H1 (cell line): ENCODE measurements at regions not wholly inside any gene's neighbourhood (a gene's known extent, or its start where the extent isn't known, plus 50 kb on each side); places are given as distances from the start of the nearest gene placed in this dataset.

Experiments
- CTCF ChIA-PET: fragments of 300-600 bp; sonication (Branson Sonifier 250); formaldehyde crosslinking; loops from one replicate; lab custom pipeline; 2021; ENCODE audit not compliant: partially characterized antibody; lab: Charles Lee
- POLR2A ChIA-PET: fragments of 300-600 bp; sonication (Branson Sonifier 250); formaldehyde crosslinking; loops from one replicate; lab custom pipeline; 2021; ENCODE audit warnings: inconsistent platforms; ENCODE audit not compliant: partially characterized antibody; lab: Charles Lee
- DNase-seq, 2 experiments: peaks; one replicate each; pipeline versions ENCODE4 v3.0.0 to v3.0.0-alpha.2; 2010 to 2022; ENCODE audit warnings: low spot score in 2 of 2, low read depth in 1 of 2, mixed read lengths in 1 of 2
- FAIRE-seq: peaks from 2 replicates; lab custom pipeline; 2011; peaks lifted over from hg19 to GRCh38; lab: Jason Lieb, UNC
- H2AFZ ChIP-seq: 2 replicates; pipeline ENCODE4 v1.8.1; 2012; ENCODE audit warnings: low read length, inconsistent platforms
- H2AK5ac ChIP-seq: 2 replicates; pipeline ENCODE4 v1.6.1; 2013; ENCODE audit warnings: low read depth, low read length
- H2BK120ac ChIP-seq: replicated peaks from 2 replicates; pipeline ENCODE3; 2013; ENCODE audit warnings: low read depth, low read length, inconsistent platforms
- H2BK12ac ChIP-seq: 2 replicates; pipeline ENCODE4 v1.6.1; 2013; ENCODE audit warnings: low read depth, low read length
- H2BK15ac ChIP-seq: 2 replicates; pipeline ENCODE4 v1.6.1; 2013; ENCODE audit warnings: low read length
- H2BK20ac ChIP-seq: 2 replicates; pipeline ENCODE4 v1.6.1; 2013; ENCODE audit warnings: low read length
- H2BK5ac ChIP-seq: 2 replicates; pipeline ENCODE4 v1.6.1; 2013; ENCODE audit warnings: low read depth, low read length
- H3K14ac ChIP-seq: 2 replicates; pipeline ENCODE4 v1.6.1; 2013; ENCODE audit warnings: inconsistent platforms; ENCODE audit not compliant: insufficient read length
- H3K18ac ChIP-seq: 2 replicates; pipeline ENCODE4 v1.6.1; 2013; ENCODE audit warnings: low read length; ENCODE audit errors: extremely low read depth
- H3K23ac ChIP-seq: 2 replicates; pipeline ENCODE4 v1.6.1; 2013; ENCODE audit warnings: inconsistent platforms; ENCODE audit not compliant: insufficient read length
- H3K23me2 ChIP-seq: 2 replicates; pipeline ENCODE4 v1.6.1; 2013; ENCODE audit warnings: low read depth, low read length
- H3K27ac ChIP-seq: 2 replicates; pipeline ENCODE4 v1.6.1; 2011; ENCODE audit warnings: low read depth, low read length, inconsistent platforms
- H3K27me3 ChIP-seq, 4 experiments: replicated peaks in 1 of 4; 1 replicate in 1 of 4; 2 replicates in 3 of 4; pipeline versions ENCODE4 v1.6.1 to v1.8.1; 2011 to 2013; ENCODE audit warnings: low read length in 3 of 4, mild to moderate bottlenecking in 3 of 4, inconsistent platforms in 2 of 4, mixed read lengths in 2 of 4, moderate library complexity in 1 of 4; ENCODE audit not compliant: control insufficient read depth in 3 of 4, insufficient read depth in 3 of 4; ENCODE audit errors: extremely low read depth in 1 of 4
- H3K36me3 ChIP-seq, 4 experiments: 2 replicates each; pipeline versions ENCODE4 v1.6.1 to v1.8.1; 2011 to 2013; ENCODE audit warnings: mild to moderate bottlenecking in 4 of 4, low read length in 3 of 4, moderate library complexity in 2 of 4, control low read depth in 1 of 4, inconsistent platforms in 1 of 4; ENCODE audit not compliant: insufficient read depth in 4 of 4, control insufficient read depth in 2 of 4
- H3K4ac ChIP-seq: replicated peaks from 2 replicates; pipeline ENCODE3; 2013; ENCODE audit warnings: low read length, low read depth, mixed read lengths, inconsistent platforms; ENCODE audit not compliant: insufficient read length
- H3K4me1 ChIP-seq, 4 experiments: replicated peaks in 1 of 4; 1 replicate in 1 of 4; 2 replicates in 3 of 4; pipeline versions ENCODE4 v1.6.1 to v1.8.1; 2011 to 2013; ENCODE audit warnings: low read length in 3 of 4, inconsistent platforms in 2 of 4, mixed read lengths in 1 of 4; ENCODE audit not compliant: insufficient read depth in 4 of 4, control insufficient read depth in 3 of 4
- H3K4me2 ChIP-seq, 2 experiments: 2 replicates each; pipeline versions ENCODE4 v1.6.1 to v1.8.1; 2011 to 2013; ENCODE audit warnings: low read depth in 2 of 2, low read length in 2 of 2, control low read depth in 1 of 2, inconsistent platforms in 1 of 2, mild to moderate bottlenecking in 1 of 2; ENCODE audit not compliant: insufficient read depth in 1 of 2
- H3K4me3 ChIP-seq, 4 experiments: fragments of 200-600, 300-600 bp in 1 of 4; sonication (generic), shearing (Covaris generic), sonication (Bioruptor Twin) in 1 of 4; 2 replicates each; pipeline versions ENCODE4 v1.5.1 to v1.8.1; 2011 to 2016; ENCODE audit warnings: low read length in 4 of 4, low read depth in 3 of 4, control low read depth in 2 of 4, inconsistent platforms in 2 of 4, mild to moderate bottlenecking in 2 of 4, mixed read lengths in 1 of 4, moderate library complexity in 1 of 4; ENCODE audit not compliant: insufficient read depth in 2 of 4; ENCODE audit errors: extremely low read depth in 1 of 4
- H3K56ac ChIP-seq: replicated peaks from 2 replicates; pipeline ENCODE3; 2013; ENCODE audit warnings: low read depth, mild to moderate bottlenecking, mixed read lengths, low read length, inconsistent platforms; ENCODE audit not compliant: insufficient read length
- H3K79me1 ChIP-seq: 2 replicates; pipeline ENCODE4 v1.6.1; 2013; ENCODE audit warnings: low read depth, low read length, control low read depth
- H3K79me2 ChIP-seq, 2 experiments: 2 replicates each; pipeline versions ENCODE4 v1.6.1 to v1.8.1; 2012 to 2013; ENCODE audit warnings: low read length in 2 of 2, mild to moderate bottlenecking in 2 of 2, inconsistent platforms in 1 of 2; ENCODE audit not compliant: insufficient read depth in 2 of 2, control insufficient read depth in 1 of 2
- H3K9ac ChIP-seq, 4 experiments: replicated peaks in 1 of 4; 1 replicate in 1 of 4; 2 replicates in 3 of 4; pipeline versions ENCODE4 v1.6.1 to v1.8.1; 2011 to 2013; ENCODE audit warnings: low read depth in 3 of 4, low read length in 3 of 4, control low read depth in 2 of 4, mild to moderate bottlenecking in 2 of 4, moderate library complexity in 2 of 4, inconsistent platforms in 1 of 4; ENCODE audit errors: extremely low read depth in 1 of 4
- H3K9me3 ChIP-seq, 2 experiments: 2 replicates each; pipeline versions ENCODE4 v1.6.1 to v1.8.1; 2012 to 2013; ENCODE audit warnings: mild to moderate bottlenecking in 2 of 2, moderate library complexity in 2 of 2, control low read depth in 1 of 2, inconsistent platforms in 1 of 2, low read depth in 1 of 2, low read length in 1 of 2, mixed read lengths in 1 of 2; ENCODE audit not compliant: insufficient read depth in 2 of 2
- H4K20me1 ChIP-seq, 2 experiments: replicated peaks in 1 of 2; 2 replicates each; pipeline versions ENCODE3 to v1.8.1; 2011 to 2013; ENCODE audit warnings: inconsistent platforms in 2 of 2, low read length in 2 of 2, mild to moderate bottlenecking in 1 of 2; ENCODE audit not compliant: insufficient read depth in 2 of 2, control insufficient read depth in 1 of 2
- H4K5ac ChIP-seq: 2 replicates; pipeline ENCODE4 v1.6.1; 2013; ENCODE audit warnings: low read length, low read depth, mixed read lengths, inconsistent platforms; ENCODE audit not compliant: insufficient read length
- H4K8ac ChIP-seq: 2 replicates; pipeline ENCODE4 v1.8.0; 2013; ENCODE audit warnings: mild to moderate bottlenecking, moderate library complexity, low read length, inconsistent platforms; ENCODE audit not compliant: insufficient read depth; ENCODE audit errors: extremely low read depth
- H4K91ac ChIP-seq: replicated peaks from 2 replicates; pipeline ENCODE3; 2013; ENCODE audit warnings: low read length, mixed read lengths, inconsistent platforms; ENCODE audit not compliant: insufficient read length
- CBX5 ChIP-seq: fragments of 300-800, 300-1000 bp; sonication (generic); IDR thresholded peaks from 2 replicates; pipeline ENCODE4 v1.7.1; 2016; ENCODE audit warnings: antibody characterized with exemption, low read length, low read depth
- CBX8 ChIP-seq: fragments of 300-800, 300-1000 bp; sonication (generic); IDR thresholded peaks from 2 replicates; pipeline ENCODE4 v1.7.1; 2016; ENCODE audit warnings: low read depth, low read length, borderline replicate concordance
- CREB1 ChIP-seq: IDR thresholded peaks from 2 replicates; pipeline ENCODE4 v1.6.1; 2012; ENCODE audit warnings: inconsistent platforms
- EZH2 ChIP-seq: fragments of 200-600 bp; sonication (generic); IDR thresholded peaks from 2 replicates; pipeline ENCODE4 v1.7.1; 2012; ENCODE audit warnings: low read depth, mild to moderate bottlenecking, moderate library complexity, low read length, inconsistent platforms; ENCODE audit not compliant: severe bottlenecking
- TBP ChIP-seq: IDR thresholded peaks from 2 replicates; pipeline ENCODE4 v1.6.1; 2011; ENCODE audit warnings: low read depth, low read length, improper control_type of control experiment
- TCF12 ChIP-seq: IDR thresholded peaks from 2 replicates; pipeline ENCODE4 v1.6.1; 2011; ENCODE audit warnings: low read depth, mild to moderate bottlenecking, low read length
- WGBS, 2 experiments: shearing (Covaris generic) in 1 of 2; methylation state at CpG; one replicate each; pipeline versions ENCODE4 v1.1.6 to v1.1.7; 2013 to 2015; ENCODE audit warnings: low lambda C conversion rate in 2 of 2, mixed read lengths in 2 of 2, inconsistent platforms in 1 of 2, low coverage in 1 of 2, missing lambda C conversion rate in 1 of 2; ENCODE audit not compliant: insufficient replicate concordance in 2 of 2, insufficient coverage in 1 of 2, insufficient read length in 1 of 2; ENCODE audit errors: extremely low coverage in 1 of 2, missing lambda C conversion rate in 1 of 2; 5-methylcytosine and 5-hydroxymethylcytosine counted together

DNA sequence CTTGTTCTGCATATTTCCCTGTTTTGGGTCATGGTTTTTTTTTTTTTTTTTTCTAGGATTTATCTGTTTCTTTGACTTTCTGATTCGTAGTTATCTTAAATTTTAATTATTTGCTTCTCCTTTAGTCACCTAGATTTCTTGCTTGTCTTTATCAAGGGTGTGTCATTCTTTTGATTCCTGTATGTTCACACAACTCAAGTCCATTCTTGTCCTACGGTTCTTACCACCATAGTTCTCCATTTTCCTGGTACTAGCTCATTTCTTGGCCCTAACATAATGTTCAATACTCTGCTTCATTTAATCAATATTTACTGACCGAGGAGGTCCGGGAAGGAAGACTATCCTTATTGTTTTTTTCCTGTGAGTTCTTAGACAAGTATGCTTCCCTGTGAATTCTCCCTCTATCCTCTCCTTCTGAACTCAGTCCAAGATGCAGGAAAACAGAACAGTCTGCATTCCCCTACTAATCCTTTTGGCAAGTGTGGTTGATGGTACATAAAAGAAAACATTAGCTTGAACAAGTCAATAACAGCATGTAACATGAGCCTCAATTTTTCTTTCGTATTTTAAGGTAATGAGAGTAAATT lies 1346.4 kb upstream of the SEL1L start:
- Histone ChIP-seq H2BK5ac (no peak overlapping the region), H3K4me3 (no peak overlapping the region), H2BK120ac (no peak overlapping the region), H2BK15ac (no peak overlapping the region), H3K9ac (peak overlapping the region in 1 of 4 experiments; percentile 34; a peak in 1 of 7 replicates), H3K79me1 (no peaks in the 10 kb centered on the region), H3K23me2 (no peaks in the 10 kb centered on the region), H3K23ac (no peak overlapping the region), H4K5ac (no peak overlapping the region), H2AK5ac (no peak overlapping the region), H3K9me3 (no peaks in the 10 kb centered on the region), H4K91ac (no peak overlapping the region), H3K4me2 (no peak overlapping the region), H3K4me1 (no peaks in the 10 kb centered on the region), H4K8ac (no peak overlapping the region), H3K79me2 (no peaks in the 10 kb centered on the region), H2AFZ (no peak overlapping the region), H4K20me1 (no peaks in the 10 kb centered on the region), H3K14ac (no peak overlapping the region), H2BK20ac (no peak overlapping the region), H3K56ac (no peak overlapping the region), H3K18ac (no peak overlapping the region), H3K36me3 (no peaks in the 10 kb centered on the region), H2BK12ac (no peak overlapping the region), H3K27ac (no peak overlapping the region), H3K4ac (no peak overlapping the region), H3K27me3 (no peaks in the 10 kb centered on the region)
- FAIRE-seq (no peak), DNase-seq (no peak)
- ChIA-PET POLR2A (no interaction called here), CTCF (no interaction called here)
- WGBS, 2 experiments = 86% methylated on average over 5 of the region's 5 CpGs; no CpG with 5 or more reads in 1 of the 2 experiments
- TF ChIP-seq TCF12 = no peak
- no peak for TF ChIP-seq TBP
- no peak for TF ChIP-seq CREB1
- TF ChIP-seq EZH2 = no peak
- TF ChIP-seq CBX8 = no peak
- TF ChIP-seq CBX5 = no peak
